GM23338 (cell line): ENCODE measurements at regions not wholly inside any gene's neighbourhood (a gene's known extent, or its start where the extent isn't known, plus 50 kb on each side); places are given as distances from the start of the nearest gene placed in this dataset.

Experiments
- ATAC-seq: fragments of 200-7000 bp; cut with Tn5 transposase; 3 replicates; pipeline ENCODE4 v1.9.1; 2020
- DNase-seq: peaks from one replicate; pipeline ENCODE4 v3.0.0-alpha.2; 2015; ENCODE audit warnings: low spot score
- H2AFZ ChIP-seq: fragments of 200-600 bp; sonication (generic); 2 replicates; pipeline ENCODE4 v1.8.0; 2016; ENCODE audit warnings: antibody characterized with exemption, mild to moderate bottlenecking, moderate library complexity
- H3F3A ChIP-seq: fragments of 200-600 bp; sonication (generic); replicated peaks from 2 replicates; pipeline ENCODE4 v1.8.0; 2017; ENCODE audit warnings: antibody characterized with exemption, mixed run types, low read depth
- H3K27ac ChIP-seq: fragments of 200-600 bp; sonication (generic); 2 replicates; pipeline ENCODE4 v1.6.1; 2016; ENCODE audit warnings: low read depth
- H3K27me3 ChIP-seq: fragments of 200-600 bp; sonication (generic); 2 replicates; pipeline ENCODE4 v1.8.0; 2016; ENCODE audit warnings: mild to moderate bottlenecking, mixed run types, moderate library complexity; ENCODE audit not compliant: insufficient read depth
- H3K36me3 ChIP-seq: fragments of 200-600 bp; sonication (generic); 2 replicates; pipeline ENCODE4 v1.8.0; 2016; ENCODE audit warnings: mild to moderate bottlenecking; ENCODE audit not compliant: insufficient read depth
- H3K4me1 ChIP-seq: fragments of 200-600 bp; sonication (generic); 2 replicates; pipeline ENCODE4 v1.8.0; 2016; ENCODE audit warnings: mild to moderate bottlenecking, moderate library complexity; ENCODE audit not compliant: insufficient read depth
- H3K4me2 ChIP-seq: fragments of 200-600 bp; sonication (generic); 2 replicates; pipeline ENCODE4 v1.7.1; 2017; ENCODE audit warnings: mixed run types
- H3K4me3 ChIP-seq: fragments of 200-600 bp; sonication (generic); 2 replicates; pipeline ENCODE4 v1.6.1; 2016; ENCODE audit warnings: mixed run types
- H3K79me2 ChIP-seq: fragments of 200-600 bp; sonication (generic); replicated peaks from 2 replicates; pipeline ENCODE4 v1.8.0; 2017; ENCODE audit warnings: mild to moderate bottlenecking; ENCODE audit not compliant: insufficient read depth
- H3K9me2 ChIP-seq: fragments of 200-600 bp; sonication (generic); 2 replicates; pipeline ENCODE4 v1.8.0; 2017; ENCODE audit not compliant: insufficient read depth
- H4K20me1 ChIP-seq: fragments of 200-600 bp; sonication (generic); replicated peaks from 2 replicates; pipeline ENCODE4 v1.8.0; 2017; ENCODE audit warnings: mild to moderate bottlenecking; ENCODE audit not compliant: insufficient read depth
- H3K27ac Mint-ChIP-seq: 2 replicates; pipeline ENCODE4 v1.8.0; 2020; ENCODE audit warnings: inconsistent platforms, mild to moderate bottlenecking, moderate library complexity, mixed read lengths
- H3K27me3 Mint-ChIP-seq: 3 replicates; pipeline ENCODE4 v1.8.0; 2022; ENCODE audit warnings: low read depth, mild to moderate bottlenecking, moderate library complexity, mixed read lengths, inconsistent platforms; ENCODE audit not compliant: insufficient read depth, poor library complexity
- H3K36me3 Mint-ChIP-seq: 3 replicates; pipeline ENCODE4 v1.8.0; 2021; ENCODE audit warnings: low read depth, mild to moderate bottlenecking, inconsistent platforms, moderate library complexity, mixed read lengths
- H3K4me1 Mint-ChIP-seq: 3 replicates; pipeline ENCODE4 v1.8.0; 2020; ENCODE audit warnings: mild to moderate bottlenecking, inconsistent platforms, mixed read lengths
- H3K4me3 Mint-ChIP-seq: 3 replicates; pipeline ENCODE4 v1.8.0; 2021; ENCODE audit warnings: moderate library complexity, mild to moderate bottlenecking, inconsistent platforms, mixed read lengths
- H3K9me3 Mint-ChIP-seq: 3 replicates; pipeline ENCODE4 v1.8.0; 2020; ENCODE audit warnings: moderate library complexity, mild to moderate bottlenecking, inconsistent platforms, mixed read lengths
- CREB1 ChIP-seq: fragments of 250-450 bp; sonication (Bioruptor Pico); IDR thresholded peaks from 2 replicates; pipeline ENCODE4 v1.5.0; 2020; ENCODE audit warnings: low read depth, mild to moderate bottlenecking, moderate library complexity
- ETS1 ChIP-seq: IDR thresholded peaks from 2 replicates; pipeline ENCODE4 v1.6.1; 2016; ENCODE audit warnings: antibody characterized with exemption
- EZH2 ChIP-seq: fragments of 200-600 bp; sonication (generic); IDR thresholded peaks from one replicate; pipeline ENCODE4 v1.8.0; 2017; ENCODE audit warnings: antibody characterized with exemption, mild to moderate bottlenecking, low read depth; ENCODE audit not compliant: unreplicated experiment
- EZH2phosphoT487 ChIP-seq: fragments of 200-600 bp; sonication (generic); IDR thresholded peaks from one replicate; pipeline ENCODE4 v1.8.1; 2018; ENCODE audit warnings: antibody characterized with exemption; ENCODE audit not compliant: unreplicated experiment
- ZNF114 ChIP-seq: fragments of 250-450 bp; sonication (Bioruptor Pico); IDR thresholded peaks from 2 replicates; pipeline ENCODE4 v1.5.0; 2020; ENCODE audit warnings: mild to moderate bottlenecking, moderate library complexity
- TF ChIP-seq, protein P1 (sequence below), 2 experiments: fragments of 200-600 bp in 1 of 2; sonication (generic) in 1 of 2; conservative IDR thresholded peaks; 2 replicates each; pipeline versions ENCODE4 v1.5.1 to v1.6.1; 2016 to 2017; ENCODE audit warnings: antibody characterized with exemption in 2 of 2, low read depth in 2 of 2, mild to moderate bottlenecking in 2 of 2, moderate library complexity in 1 of 2
- TF ChIP-seq, protein P2 (sequence below): IDR thresholded peaks from one replicate; pipeline ENCODE4 v1.6.1; 2018; ENCODE audit warnings: antibody characterized with exemption; ENCODE audit not compliant: unreplicated experiment
- TF ChIP-seq, protein P3 (sequence below): fragments of 250-450 bp; sonication (Bioruptor Pico); IDR thresholded peaks from 2 replicates; pipeline ENCODE4 v1.5.0; 2020; ENCODE audit warnings: mild to moderate bottlenecking, moderate library complexity

DNA sequence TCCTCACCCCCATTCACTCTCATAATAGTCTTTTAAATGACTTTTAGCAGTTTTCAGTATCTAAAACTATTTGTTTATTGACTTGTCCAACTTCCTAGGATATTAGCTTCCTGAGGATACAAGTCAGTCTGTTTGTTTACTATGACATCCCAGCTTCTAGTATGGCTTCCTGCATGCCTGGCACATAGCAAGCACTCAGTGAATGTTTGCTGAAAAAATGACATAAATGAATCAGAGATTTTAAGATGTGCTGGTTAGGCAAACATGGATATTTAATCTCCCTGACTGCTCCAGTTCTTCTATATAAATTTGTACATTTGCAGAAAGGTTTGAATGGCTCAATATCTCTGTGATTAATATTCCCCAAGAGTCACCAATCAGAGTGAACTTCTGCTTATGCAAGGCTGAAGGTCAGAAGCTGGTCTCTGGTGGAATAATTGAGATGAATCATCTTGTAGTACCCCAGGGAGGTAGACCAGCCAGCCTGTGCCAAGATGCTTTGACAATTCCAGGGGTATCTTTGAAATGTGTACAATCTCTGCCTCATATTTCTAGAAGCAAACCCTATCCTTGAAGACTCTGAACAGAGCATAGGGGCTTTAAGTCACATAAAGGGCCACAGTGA, 219.0 kb upstream of the LMCD1 start:
- peaks cover 6% of the 10 kb centered on the region for H3K27me3 Mint-ChIP-seq
- peaks cover 37% of the 10 kb centered on the region for H3K4me1 Mint-ChIP-seq
- TF ChIP-seq ETS1, result no peak
- TF ChIP-seq, protein P1, sequence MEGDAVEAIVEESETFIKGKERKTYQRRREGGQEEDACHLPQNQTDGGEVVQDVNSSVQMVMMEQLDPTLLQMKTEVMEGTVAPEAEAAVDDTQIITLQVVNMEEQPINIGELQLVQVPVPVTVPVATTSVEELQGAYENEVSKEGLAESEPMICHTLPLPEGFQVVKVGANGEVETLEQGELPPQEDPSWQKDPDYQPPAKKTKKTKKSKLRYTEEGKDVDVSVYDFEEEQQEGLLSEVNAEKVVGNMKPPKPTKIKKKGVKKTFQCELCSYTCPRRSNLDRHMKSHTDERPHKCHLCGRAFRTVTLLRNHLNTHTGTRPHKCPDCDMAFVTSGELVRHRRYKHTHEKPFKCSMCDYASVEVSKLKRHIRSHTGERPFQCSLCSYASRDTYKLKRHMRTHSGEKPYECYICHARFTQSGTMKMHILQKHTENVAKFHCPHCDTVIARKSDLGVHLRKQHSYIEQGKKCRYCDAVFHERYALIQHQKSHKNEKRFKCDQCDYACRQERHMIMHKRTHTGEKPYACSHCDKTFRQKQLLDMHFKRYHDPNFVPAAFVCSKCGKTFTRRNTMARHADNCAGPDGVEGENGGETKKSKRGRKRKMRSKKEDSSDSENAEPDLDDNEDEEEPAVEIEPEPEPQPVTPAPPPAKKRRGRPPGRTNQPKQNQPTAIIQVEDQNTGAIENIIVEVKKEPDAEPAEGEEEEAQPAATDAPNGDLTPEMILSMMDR (conservative IDR thresholded peaks at IDR 0.05; ENCODE audit: low read depth in 2 of 2), result no peak
- TF ChIP-seq ZNF114 (CRISPR knock-in tag), result no peak
- TF ChIP-seq, protein P2, sequence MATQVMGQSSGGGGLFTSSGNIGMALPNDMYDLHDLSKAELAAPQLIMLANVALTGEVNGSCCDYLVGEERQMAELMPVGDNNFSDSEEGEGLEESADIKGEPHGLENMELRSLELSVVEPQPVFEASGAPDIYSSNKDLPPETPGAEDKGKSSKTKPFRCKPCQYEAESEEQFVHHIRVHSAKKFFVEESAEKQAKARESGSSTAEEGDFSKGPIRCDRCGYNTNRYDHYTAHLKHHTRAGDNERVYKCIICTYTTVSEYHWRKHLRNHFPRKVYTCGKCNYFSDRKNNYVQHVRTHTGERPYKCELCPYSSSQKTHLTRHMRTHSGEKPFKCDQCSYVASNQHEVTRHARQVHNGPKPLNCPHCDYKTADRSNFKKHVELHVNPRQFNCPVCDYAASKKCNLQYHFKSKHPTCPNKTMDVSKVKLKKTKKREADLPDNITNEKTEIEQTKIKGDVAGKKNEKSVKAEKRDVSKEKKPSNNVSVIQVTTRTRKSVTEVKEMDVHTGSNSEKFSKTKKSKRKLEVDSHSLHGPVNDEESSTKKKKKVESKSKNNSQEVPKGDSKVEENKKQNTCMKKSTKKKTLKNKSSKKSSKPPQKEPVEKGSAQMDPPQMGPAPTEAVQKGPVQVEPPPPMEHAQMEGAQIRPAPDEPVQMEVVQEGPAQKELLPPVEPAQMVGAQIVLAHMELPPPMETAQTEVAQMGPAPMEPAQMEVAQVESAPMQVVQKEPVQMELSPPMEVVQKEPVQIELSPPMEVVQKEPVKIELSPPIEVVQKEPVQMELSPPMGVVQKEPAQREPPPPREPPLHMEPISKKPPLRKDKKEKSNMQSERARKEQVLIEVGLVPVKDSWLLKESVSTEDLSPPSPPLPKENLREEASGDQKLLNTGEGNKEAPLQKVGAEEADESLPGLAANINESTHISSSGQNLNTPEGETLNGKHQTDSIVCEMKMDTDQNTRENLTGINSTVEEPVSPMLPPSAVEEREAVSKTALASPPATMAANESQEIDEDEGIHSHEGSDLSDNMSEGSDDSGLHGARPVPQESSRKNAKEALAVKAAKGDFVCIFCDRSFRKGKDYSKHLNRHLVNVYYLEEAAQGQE, result no peak
- TF ChIP-seq EZH2, result no peak
- Histone ChIP-seq H3K36me3 (no peaks in the 10 kb centered on the region), H3K4me3 (no peak overlapping the region), H3K4me2 (no peak overlapping the region), H3K79me2 (no peaks in the 10 kb centered on the region), H3K27me3 (no peaks in the 10 kb centered on the region), H3K27ac (no peak overlapping the region), H3K9me2 (0 out of 2 replicates have a peak, but pooled peaks cover 9% of the 10 kb centered on the region), H4K20me1 (no peaks in the 10 kb centered on the region), H3F3A (no peaks in the 10 kb centered on the region), H2AFZ (no peak overlapping the region), H3K4me1 (peaks cover 12% of the 10 kb centered on the region)
- no peaks in the 10 kb centered on the region for H3K9me3 Mint-ChIP-seq
- no peak overlapping the region for H3K4me3 Mint-ChIP-seq
- no peak for DNase-seq
- ATAC-seq, result no peak
- no peak overlapping the region for H3K27ac Mint-ChIP-seq
- no peaks in the 10 kb centered on the region for H3K36me3 Mint-ChIP-seq

DNA sequence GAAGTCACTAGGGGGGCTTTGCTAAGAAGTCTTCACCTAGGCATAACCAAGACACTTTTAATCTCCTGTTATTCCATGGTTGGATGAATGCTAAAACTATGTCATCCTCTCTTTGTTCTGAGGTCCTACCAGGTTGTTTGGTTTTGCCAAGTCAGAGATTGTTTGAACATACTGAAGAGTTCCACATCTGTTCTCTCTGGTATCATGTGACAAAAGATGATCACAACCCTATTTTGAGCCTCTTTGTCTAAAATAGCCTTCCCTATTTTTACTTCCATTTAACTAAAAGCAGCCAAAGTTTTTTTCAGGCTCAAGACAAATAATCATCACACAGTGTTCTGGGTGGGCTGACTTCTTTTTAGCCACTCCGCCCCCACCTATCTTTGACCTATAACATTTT, 218.4 kb upstream of the LMCD1 start:
- no peaks in the 10 kb centered on the region for H3F3A ChIP-seq
- ATAC-seq (no peak), DNase-seq (no peak)
- Mint-ChIP-seq H3K4me3 (no peak overlapping the region), H3K9me3 (no peaks in the 10 kb centered on the region), H3K36me3 (no peaks in the 10 kb centered on the region), H3K27me3 (peaks cover 6% of the 10 kb centered on the region), H3K4me1 (peaks cover 32% of the 10 kb centered on the region), H3K27ac (no peak overlapping the region)
- no peak overlapping the region for H3K4me2 ChIP-seq
- H3K36me3 ChIP-seq, result no peaks in the 10 kb centered on the region
- no peak overlapping the region for H2AFZ ChIP-seq
- no peaks in the 10 kb centered on the region for H3K79me2 ChIP-seq
- no peak overlapping the region for H3K4me3 ChIP-seq
- H4K20me1 ChIP-seq, result no peaks in the 10 kb centered on the region
- no peak overlapping the region for H3K27ac ChIP-seq
- 0 out of 2 replicates have a peak, but pooled peaks cover 9% of the 10 kb centered on the region for H3K9me2 ChIP-seq
- H3K4me1 ChIP-seq, result peaks cover 12% of the 10 kb centered on the region
- no peaks in the 10 kb centered on the region for H3K27me3 ChIP-seq
- TF ChIP-seq ZNF114 (CRISPR knock-in tag) (no peak), EZH2phosphoT487 (no peak), CREB1 (no peak)
- TF ChIP-seq, protein P3, sequence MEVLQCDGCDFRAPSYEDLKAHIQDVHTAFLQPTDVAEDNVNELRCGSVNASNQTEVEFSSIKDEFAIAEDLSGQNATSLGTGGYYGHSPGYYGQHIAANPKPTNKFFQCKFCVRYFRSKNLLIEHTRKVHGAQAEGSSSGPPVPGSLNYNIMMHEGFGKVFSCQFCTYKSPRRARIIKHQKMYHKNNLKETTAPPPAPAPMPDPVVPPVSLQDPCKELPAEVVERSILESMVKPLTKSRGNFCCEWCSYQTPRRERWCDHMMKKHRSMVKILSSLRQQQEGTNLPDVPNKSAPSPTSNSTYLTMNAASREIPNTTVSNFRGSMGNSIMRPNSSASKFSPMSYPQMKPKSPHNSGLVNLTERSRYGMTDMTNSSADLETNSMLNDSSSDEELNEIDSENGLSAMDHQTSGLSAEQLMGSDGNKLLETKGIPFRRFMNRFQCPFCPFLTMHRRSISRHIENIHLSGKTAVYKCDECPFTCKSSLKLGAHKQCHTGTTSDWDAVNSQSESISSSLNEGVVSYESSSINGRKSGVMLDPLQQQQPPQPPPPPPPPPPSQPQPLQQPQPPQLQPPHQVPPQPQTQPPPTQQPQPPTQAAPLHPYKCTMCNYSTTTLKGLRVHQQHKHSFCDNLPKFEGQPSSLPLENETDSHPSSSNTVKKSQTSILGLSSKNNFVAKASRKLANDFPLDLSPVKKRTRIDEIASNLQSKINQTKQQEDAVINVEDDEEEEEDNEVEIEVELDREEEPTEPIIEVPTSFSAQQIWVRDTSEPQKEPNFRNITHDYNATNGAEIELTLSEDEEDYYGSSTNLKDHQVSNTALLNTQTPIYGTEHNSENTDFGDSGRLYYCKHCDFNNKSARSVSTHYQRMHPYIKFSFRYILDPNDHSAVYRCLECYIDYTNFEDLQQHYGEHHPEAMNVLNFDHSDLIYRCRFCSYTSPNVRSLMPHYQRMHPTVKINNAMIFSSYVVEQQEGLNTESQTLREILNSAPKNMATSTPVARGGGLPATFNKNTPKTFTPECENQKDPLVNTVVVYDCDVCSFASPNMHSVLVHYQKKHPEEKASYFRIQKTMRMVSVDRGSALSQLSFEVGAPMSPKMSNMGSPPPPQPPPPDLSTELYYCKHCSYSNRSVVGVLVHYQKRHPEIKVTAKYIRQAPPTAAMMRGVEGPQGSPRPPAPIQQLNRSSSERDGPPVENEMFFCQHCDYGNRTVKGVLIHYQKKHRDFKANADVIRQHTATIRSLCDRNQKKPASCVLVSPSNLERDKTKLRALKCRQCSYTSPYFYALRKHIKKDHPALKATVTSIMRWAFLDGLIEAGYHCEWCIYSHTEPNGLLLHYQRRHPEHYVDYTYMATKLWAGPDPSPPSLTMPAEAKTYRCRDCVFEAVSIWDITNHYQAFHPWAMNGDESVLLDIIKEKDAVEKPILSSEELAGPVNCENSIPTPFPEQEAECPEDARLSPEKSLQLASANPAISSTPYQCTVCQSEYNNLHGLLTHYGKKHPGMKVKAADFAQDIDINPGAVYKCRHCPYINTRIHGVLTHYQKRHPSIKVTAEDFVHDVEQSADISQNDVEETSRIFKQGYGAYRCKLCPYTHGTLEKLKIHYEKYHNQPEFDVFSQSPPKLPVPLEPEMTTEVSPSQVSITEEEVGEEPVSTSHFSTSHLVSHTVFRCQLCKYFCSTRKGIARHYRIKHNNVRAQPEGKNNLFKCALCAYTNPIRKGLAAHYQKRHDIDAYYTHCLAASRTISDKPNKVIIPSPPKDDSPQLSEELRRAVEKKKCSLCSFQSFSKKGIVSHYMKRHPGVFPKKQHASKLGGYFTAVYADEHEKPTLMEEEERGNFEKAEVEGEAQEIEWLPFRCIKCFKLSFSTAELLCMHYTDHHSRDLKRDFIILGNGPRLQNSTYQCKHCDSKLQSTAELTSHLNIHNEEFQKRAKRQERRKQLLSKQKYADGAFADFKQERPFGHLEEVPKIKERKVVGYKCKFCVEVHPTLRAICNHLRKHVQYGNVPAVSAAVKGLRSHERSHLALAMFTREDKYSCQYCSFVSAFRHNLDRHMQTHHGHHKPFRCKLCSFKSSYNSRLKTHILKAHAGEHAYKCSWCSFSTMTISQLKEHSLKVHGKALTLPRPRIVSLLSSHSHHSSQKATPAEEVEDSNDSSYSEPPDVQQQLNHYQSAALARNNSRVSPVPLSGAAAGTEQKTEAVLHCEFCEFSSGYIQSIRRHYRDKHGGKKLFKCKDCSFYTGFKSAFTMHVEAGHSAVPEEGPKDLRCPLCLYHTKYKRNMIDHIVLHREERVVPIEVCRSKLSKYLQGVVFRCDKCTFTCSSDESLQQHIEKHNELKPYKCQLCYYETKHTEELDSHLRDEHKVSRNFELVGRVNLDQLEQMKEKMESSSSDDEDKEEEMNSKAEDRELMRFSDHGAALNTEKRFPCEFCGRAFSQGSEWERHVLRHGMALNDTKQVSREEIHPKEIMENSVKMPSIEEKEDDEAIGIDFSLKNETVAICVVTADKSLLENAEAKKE (CRISPR knock-in tag), result no peak
